ENCODE measurements at regions not wholly inside any gene's neighbourhood (a gene's known extent, or its start where the extent isn't known, plus 50 kb on each side); places are given as distances from the start of the nearest gene placed in this dataset.

- no peak for DNase-seq
Measured at GRCh38 chr6:114600381-114600780, 257.6 kb upstream of the HS3ST5 start.

- DNase-seq, result no peak
Measured at GRCh38 chr6:114595591-114595990, 252.8 kb upstream of the HS3ST5 start.

- DNase-seq, result no peak
Measured at GRCh38 chr6:114595186-114595585, 252.4 kb upstream of the HS3ST5 start.

GRCh38 chr6:114592506-114592905 lies 249.7 kb upstream of the HS3ST5 start:
- no peak for DNase-seq

GRCh38 chr6:114588726-114589125 lies 245.9 kb upstream of the HS3ST5 start:
- DNase-seq, result no peak

GRCh38 chr6:114586298-114586697 lies 243.5 kb upstream of the HS3ST5 start:
- no peak for DNase-seq

- no peak for DNase-seq
Measured at GRCh38 chr6:114581293-114581692, 238.5 kb upstream of the HS3ST5 start.

GRCh38 chr6:114580882-114581281 lies 238.1 kb upstream of the HS3ST5 start:
- DNase-seq, result no peak

GRCh38 chr6:114579486-114579885 lies 236.7 kb upstream of the HS3ST5 start:
- DNase-seq, result no peak

- DNase-seq, result no peak
Measured at GRCh38 chr6:114577109-114577508, 234.3 kb upstream of the HS3ST5 start.

GRCh38 chr6:114576330-114576729 lies 233.5 kb upstream of the HS3ST5 start:
- DNase-seq, result no peak

- DNase-seq, result no peak
Measured at GRCh38 chr6:114569669-114570068, 226.8 kb upstream of the HS3ST5 start.

GRCh38 chr6:114564302-114564933 lies 221.6 kb upstream of the HS3ST5 start:
- no peak for DNase-seq

- DNase-seq, result no peak
Measured at GRCh38 chr6:114559419-114559818, 216.6 kb upstream of the HS3ST5 start.

- no peak for DNase-seq
Measured at GRCh38 chr6:114558153-114558552, 215.3 kb upstream of the HS3ST5 start.

- no peak for DNase-seq
Measured at GRCh38 chr6:114556846-114557488, 214.1 kb upstream of the HS3ST5 start.

GRCh38 chr6:114550316-114550715 lies 207.5 kb upstream of the HS3ST5 start:
- DNase-seq, result no peak

- no peak for DNase-seq
Measured at GRCh38 chr6:114543696-114544095, 200.9 kb upstream of the HS3ST5 start.

GRCh38 chr6:114541794-114542193 lies 199.0 kb upstream of the HS3ST5 start:
- DNase-seq, result no peak

GRCh38 chr6:114537977-114538376 lies 195.2 kb upstream of the HS3ST5 start:
- DNase-seq, result no peak

- no peak for DNase-seq
Measured at GRCh38 chr6:114534813-114535212, 192.0 kb upstream of the HS3ST5 start.

GRCh38 chr6:114524081-114524480 lies 181.3 kb upstream of the HS3ST5 start:
- DNase-seq, result no peak

GRCh38 chr6:114523508-114523907 lies 180.7 kb upstream of the HS3ST5 start:
- no peak for DNase-seq

- no peak for DNase-seq
Measured at GRCh38 chr6:114521926-114522325, 179.1 kb upstream of the HS3ST5 start.

GRCh38 chr6:114520976-114521375 lies 178.2 kb upstream of the HS3ST5 start:
- no peak for DNase-seq
